H1 (cell line): ENCODE measurements at regions not wholly inside any gene's neighbourhood (a gene's known extent, or its start where the extent isn't known, plus 50 kb on each side); places are given as distances from the start of the nearest gene placed in this dataset.

ENCODE experiments used
- CEBPB ChIP-seq: IDR thresholded peaks from 2 replicates; pipeline ENCODE4 v1.6.1; 2012; ENCODE audit warnings: low read depth, low read length
- TF ChIP-seq, protein P1 (sequence below): fragments of 300-600 bp; sonication (generic); IDR thresholded peaks from 2 replicates; pipeline ENCODE4 v1.7.1; 2012; ENCODE audit warnings: low read length, moderate library complexity, mild to moderate bottlenecking, inconsistent platforms; ENCODE audit not compliant: insufficient replicate concordance

DNA sequence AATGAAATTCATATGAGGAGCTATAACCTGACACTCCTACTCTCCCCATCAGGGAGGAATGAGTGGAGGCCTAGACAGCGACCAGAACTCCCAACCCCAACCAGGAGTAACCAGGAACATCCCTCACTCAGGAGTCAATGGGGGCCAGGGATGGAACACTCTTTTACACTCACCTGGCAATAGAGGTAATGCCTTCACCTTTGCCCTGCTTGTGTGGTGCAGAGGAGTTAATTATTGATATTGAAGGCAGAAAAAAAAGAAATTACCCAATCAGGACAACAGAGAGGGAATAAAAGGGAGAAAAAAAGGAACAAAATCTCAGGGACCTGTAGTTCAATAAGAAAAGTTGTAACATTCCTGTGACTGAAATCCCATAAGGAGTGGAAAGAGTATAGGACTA is 141.5 kb downstream of the PPP4R3C start (continued):
- TF ChIP-seq, protein P1, sequence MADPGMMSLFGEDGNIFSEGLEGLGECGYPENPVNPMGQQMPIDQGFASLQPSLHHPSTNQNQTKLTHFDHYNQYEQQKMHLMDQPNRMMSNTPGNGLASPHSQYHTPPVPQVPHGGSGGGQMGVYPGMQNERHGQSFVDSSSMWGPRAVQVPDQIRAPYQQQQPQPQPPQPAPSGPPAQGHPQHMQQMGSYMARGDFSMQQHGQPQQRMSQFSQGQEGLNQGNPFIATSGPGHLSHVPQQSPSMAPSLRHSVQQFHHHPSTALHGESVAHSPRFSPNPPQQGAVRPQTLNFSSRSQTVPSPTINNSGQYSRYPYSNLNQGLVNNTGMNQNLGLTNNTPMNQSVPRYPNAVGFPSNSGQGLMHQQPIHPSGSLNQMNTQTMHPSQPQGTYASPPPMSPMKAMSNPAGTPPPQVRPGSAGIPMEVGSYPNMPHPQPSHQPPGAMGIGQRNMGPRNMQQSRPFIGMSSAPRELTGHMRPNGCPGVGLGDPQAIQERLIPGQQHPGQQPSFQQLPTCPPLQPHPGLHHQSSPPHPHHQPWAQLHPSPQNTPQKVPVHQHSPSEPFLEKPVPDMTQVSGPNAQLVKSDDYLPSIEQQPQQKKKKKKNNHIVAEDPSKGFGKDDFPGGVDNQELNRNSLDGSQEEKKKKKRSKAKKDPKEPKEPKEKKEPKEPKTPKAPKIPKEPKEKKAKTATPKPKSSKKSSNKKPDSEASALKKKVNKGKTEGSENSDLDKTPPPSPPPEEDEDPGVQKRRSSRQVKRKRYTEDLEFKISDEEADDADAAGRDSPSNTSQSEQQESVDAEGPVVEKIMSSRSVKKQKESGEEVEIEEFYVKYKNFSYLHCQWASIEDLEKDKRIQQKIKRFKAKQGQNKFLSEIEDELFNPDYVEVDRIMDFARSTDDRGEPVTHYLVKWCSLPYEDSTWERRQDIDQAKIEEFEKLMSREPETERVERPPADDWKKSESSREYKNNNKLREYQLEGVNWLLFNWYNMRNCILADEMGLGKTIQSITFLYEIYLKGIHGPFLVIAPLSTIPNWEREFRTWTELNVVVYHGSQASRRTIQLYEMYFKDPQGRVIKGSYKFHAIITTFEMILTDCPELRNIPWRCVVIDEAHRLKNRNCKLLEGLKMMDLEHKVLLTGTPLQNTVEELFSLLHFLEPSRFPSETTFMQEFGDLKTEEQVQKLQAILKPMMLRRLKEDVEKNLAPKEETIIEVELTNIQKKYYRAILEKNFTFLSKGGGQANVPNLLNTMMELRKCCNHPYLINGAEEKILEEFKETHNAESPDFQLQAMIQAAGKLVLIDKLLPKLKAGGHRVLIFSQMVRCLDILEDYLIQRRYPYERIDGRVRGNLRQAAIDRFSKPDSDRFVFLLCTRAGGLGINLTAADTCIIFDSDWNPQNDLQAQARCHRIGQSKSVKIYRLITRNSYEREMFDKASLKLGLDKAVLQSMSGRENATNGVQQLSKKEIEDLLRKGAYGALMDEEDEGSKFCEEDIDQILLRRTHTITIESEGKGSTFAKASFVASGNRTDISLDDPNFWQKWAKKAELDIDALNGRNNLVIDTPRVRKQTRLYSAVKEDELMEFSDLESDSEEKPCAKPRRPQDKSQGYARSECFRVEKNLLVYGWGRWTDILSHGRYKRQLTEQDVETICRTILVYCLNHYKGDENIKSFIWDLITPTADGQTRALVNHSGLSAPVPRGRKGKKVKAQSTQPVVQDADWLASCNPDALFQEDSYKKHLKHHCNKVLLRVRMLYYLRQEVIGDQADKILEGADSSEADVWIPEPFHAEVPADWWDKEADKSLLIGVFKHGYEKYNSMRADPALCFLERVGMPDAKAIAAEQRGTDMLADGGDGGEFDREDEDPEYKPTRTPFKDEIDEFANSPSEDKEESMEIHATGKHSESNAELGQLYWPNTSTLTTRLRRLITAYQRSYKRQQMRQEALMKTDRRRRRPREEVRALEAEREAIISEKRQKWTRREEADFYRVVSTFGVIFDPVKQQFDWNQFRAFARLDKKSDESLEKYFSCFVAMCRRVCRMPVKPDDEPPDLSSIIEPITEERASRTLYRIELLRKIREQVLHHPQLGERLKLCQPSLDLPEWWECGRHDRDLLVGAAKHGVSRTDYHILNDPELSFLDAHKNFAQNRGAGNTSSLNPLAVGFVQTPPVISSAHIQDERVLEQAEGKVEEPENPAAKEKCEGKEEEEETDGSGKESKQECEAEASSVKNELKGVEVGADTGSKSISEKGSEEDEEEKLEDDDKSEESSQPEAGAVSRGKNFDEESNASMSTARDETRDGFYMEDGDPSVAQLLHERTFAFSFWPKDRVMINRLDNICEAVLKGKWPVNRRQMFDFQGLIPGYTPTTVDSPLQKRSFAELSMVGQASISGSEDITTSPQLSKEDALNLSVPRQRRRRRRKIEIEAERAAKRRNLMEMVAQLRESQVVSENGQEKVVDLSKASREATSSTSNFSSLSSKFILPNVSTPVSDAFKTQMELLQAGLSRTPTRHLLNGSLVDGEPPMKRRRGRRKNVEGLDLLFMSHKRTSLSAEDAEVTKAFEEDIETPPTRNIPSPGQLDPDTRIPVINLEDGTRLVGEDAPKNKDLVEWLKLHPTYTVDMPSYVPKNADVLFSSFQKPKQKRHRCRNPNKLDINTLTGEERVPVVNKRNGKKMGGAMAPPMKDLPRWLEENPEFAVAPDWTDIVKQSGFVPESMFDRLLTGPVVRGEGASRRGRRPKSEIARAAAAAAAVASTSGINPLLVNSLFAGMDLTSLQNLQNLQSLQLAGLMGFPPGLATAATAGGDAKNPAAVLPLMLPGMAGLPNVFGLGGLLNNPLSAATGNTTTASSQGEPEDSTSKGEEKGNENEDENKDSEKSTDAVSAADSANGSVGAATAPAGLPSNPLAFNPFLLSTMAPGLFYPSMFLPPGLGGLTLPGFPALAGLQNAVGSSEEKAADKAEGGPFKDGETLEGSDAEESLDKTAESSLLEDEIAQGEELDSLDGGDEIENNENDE, result no peak
- TF ChIP-seq CEBPB, result no peak
- TF ChIP-seq, all 59 proteins: peak for 0
